ENCODE measurements at regions not wholly inside any gene's neighbourhood (a gene's known extent, or its start where the extent isn't known, plus 50 kb on each side); places are given as distances from the start of the nearest gene placed in this dataset.

- TF ChIP-seq TAF1 (conservative IDR thresholded peaks at IDR 0.05) (no peak), RXRA (IDR thresholded peaks at IDR 0.05) (no peak), YY1 (IDR thresholded peaks at IDR 0.05) (no peak), CTCF (IDR thresholded peaks at IDR 0.05; ENCODE audit: low read depth, low read length, missing input control) (no peak)
- 21% methylated on average over 1 of the region's 1 CpG for WGBS
Observed at GRCh38 chr6:27786048-27786447, 126.1 kb downstream of the OR2B2 start.

GRCh38 chr6:27785294-27785693 is 126.9 kb downstream of the OR2B2 start:
- Histone ChIP-seq H3K9ac (ENCODE audit: low read depth in 1 of 2, low read length in 2 of 2) (no peak overlapping the region), H3K4me3 (ENCODE audit: low read depth in 1 of 3, low read length in 3 of 3) (no peak overlapping the region), H3K36me3 (ENCODE audit: control insufficient read depth in 4 of 4, insufficient read depth in 3 of 4, low read depth in 1 of 4, low read length in 3 of 4) (no peaks in the 10 kb centered on the region), H3K27me3 (ENCODE audit: control insufficient read depth in 4 of 4, insufficient read depth in 4 of 4, low read length in 3 of 4) (no peaks in the 10 kb centered on the region), H3K4me1 (ENCODE audit: control insufficient read depth in 4 of 4, insufficient read depth in 4 of 4, low read length in 3 of 4) (no peaks in the 10 kb centered on the region), H3K27ac (ENCODE audit: low read depth in 1 of 2, low read length in 2 of 2) (no peak overlapping the region), H3K9me3 (ENCODE audit: control insufficient read depth in 4 of 4, low read length in 3 of 4) (no peaks in the 10 kb centered on the region)
- WGBS, result 69% methylated on average over 2 of the region's 2 CpGs
- TF ChIP-seq NR2F2 (IDR thresholded peaks at IDR 0.05) (no peak), CTCF (IDR thresholded peaks at IDR 0.05; ENCODE audit: low read depth, low read length, missing input control) (no peak), ZBTB33 (IDR thresholded peaks at IDR 0.05) (no peak), ATF3 (IDR thresholded peaks at IDR 0.05) (no peak), SP1 (IDR thresholded peaks at IDR 0.05) (no peak), RXRA (IDR thresholded peaks at IDR 0.05) (no peak), HNF4A (conservative IDR thresholded peaks at IDR 0.05) (no peak), GABPA (IDR thresholded peaks at IDR 0.05 in 1 of 2, conservative IDR thresholded peaks at IDR 0.05 in 1 of 2) (no peak), EGR1 (IDR thresholded peaks at IDR 0.05; ENCODE audit: low read depth in 2 of 2) (no peak), FOXA1 (IDR thresholded peaks at IDR 0.05) (no peak), FOXA2 (IDR thresholded peaks at IDR 0.05) (no peak), REST (IDR thresholded peaks at IDR 0.05) (no peak), TAF1 (conservative IDR thresholded peaks at IDR 0.05) (no peak), MAX (IDR thresholded peaks at IDR 0.05) (no peak), JUND (IDR thresholded peaks at IDR 0.05) (no peak), RAD21 (IDR thresholded peaks at IDR 0.05) (no peak), HNF4G (IDR thresholded peaks at IDR 0.05) (no peak), YY1 (IDR thresholded peaks at IDR 0.05) (no peak)
- no peak for DNase-seq (ENCODE audit: low spot score)

More at GRCh38 chr6:27786048-27786447, 126.1 kb downstream of the OR2B2 start:
- DNase-seq (ENCODE audit: low spot score), result no peak
- Histone ChIP-seq H3K27me3 (ENCODE audit: control insufficient read depth in 4 of 4, insufficient read depth in 4 of 4, low read length in 3 of 4) (no peaks in the 10 kb centered on the region), H3K4me1 (ENCODE audit: control insufficient read depth in 4 of 4, insufficient read depth in 4 of 4, low read length in 3 of 4) (no peaks in the 10 kb centered on the region), H3K9ac (ENCODE audit: low read depth in 1 of 2, low read length in 2 of 2) (no peak overlapping the region), H3K36me3 (ENCODE audit: control insufficient read depth in 4 of 4, insufficient read depth in 3 of 4, low read depth in 1 of 4, low read length in 3 of 4) (no peaks in the 10 kb centered on the region), H3K27ac (ENCODE audit: low read depth in 1 of 2, low read length in 2 of 2) (no peak overlapping the region), H3K4me3 (ENCODE audit: low read depth in 1 of 3, low read length in 3 of 3) (no peak overlapping the region), H3K9me3 (ENCODE audit: control insufficient read depth in 4 of 4, low read length in 3 of 4) (no peaks in the 10 kb centered on the region)
